Mucosa of descending colon (tissue), 3 donors: ENCODE measurements at regions not wholly inside any gene's neighbourhood (a gene's known extent, or its start where the extent isn't known, plus 50 kb on each side); places are given as distances from the start of the nearest gene placed in this dataset.
"Not testable (repeated sequence)": the region's sequence is repeated elsewhere in the genome, so short reads cannot be mapped to it uniquely, and the experiment has no call there.

Experiments used
- ATAC-seq: fragments of 200-7000 bp; cut with Tn5 transposase; one replicate; pipeline ENCODE4 v1.9.1; 2020; ENCODE audit warnings: mild to moderate bottlenecking, moderate library complexity
- DNase-seq, 3 donors: peaks; one replicate each; pipeline ENCODE4 v3.0.0-alpha.2; 2020
- H3K36me3 ChIP-seq: fragments of 200-600 bp; one replicate; pipeline ENCODE4 v1.8.0; 2021; ENCODE audit warnings: low read depth, mild to moderate bottlenecking
- H3K4me1 ChIP-seq: fragments of 200-600 bp; one replicate; pipeline ENCODE4 v1.8.0; 2021; ENCODE audit warnings: low read depth, mild to moderate bottlenecking
- H3K4me3 ChIP-seq: fragments of 200-600 bp; one replicate; pipeline ENCODE4 v1.8.0; 2021; ENCODE audit warnings: mild to moderate bottlenecking
- H3K9me3 ChIP-seq: fragments of 200-600 bp; one replicate; pipeline ENCODE4 v1.8.0; 2021; ENCODE audit warnings: mild to moderate bottlenecking
- intact Hi-C, 2 donors: fragments of 100-400 bp; cut with DNase I in 1 of 2; cut with micrococcal nuclease in 1 of 2; formaldehyde crosslinking; loops; one replicate each; pipeline versions ENCODE4 v1.11.0 to v1.11.1; 2022; cut with DNase I, micrococcal nuclease
- TF ChIP-seq, protein P1 (sequence below): fragments of 200-600 bp; IDR thresholded peaks from one replicate; pipeline ENCODE4 v1.8.0; 2022; ENCODE audit warnings: antibody characterized with exemption, mild to moderate bottlenecking
- donor health status: DM: no; HTN: no; CAD: no; lungs with moderate emphysema.
- donor health status: DM: no; HTN: no; CAD: no.
- donor health status: DM: no; HTN: yes; CAD: no.

GRCh38 chr14:48331421-48331820, 656.0 kb upstream of the MDGA2 start:
- Histone ChIP-seq H3K36me3 (no peaks in the 10 kb centered on the region), H3K4me3 (no peak overlapping the region), H3K4me1 (no peaks in the 10 kb centered on the region), H3K9me3 (peaks cover 19% of the 10 kb centered on the region)
- no peak for DNase-seq
- TF ChIP-seq, protein P1, sequence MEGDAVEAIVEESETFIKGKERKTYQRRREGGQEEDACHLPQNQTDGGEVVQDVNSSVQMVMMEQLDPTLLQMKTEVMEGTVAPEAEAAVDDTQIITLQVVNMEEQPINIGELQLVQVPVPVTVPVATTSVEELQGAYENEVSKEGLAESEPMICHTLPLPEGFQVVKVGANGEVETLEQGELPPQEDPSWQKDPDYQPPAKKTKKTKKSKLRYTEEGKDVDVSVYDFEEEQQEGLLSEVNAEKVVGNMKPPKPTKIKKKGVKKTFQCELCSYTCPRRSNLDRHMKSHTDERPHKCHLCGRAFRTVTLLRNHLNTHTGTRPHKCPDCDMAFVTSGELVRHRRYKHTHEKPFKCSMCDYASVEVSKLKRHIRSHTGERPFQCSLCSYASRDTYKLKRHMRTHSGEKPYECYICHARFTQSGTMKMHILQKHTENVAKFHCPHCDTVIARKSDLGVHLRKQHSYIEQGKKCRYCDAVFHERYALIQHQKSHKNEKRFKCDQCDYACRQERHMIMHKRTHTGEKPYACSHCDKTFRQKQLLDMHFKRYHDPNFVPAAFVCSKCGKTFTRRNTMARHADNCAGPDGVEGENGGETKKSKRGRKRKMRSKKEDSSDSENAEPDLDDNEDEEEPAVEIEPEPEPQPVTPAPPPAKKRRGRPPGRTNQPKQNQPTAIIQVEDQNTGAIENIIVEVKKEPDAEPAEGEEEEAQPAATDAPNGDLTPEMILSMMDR: no peak
- no peak for ATAC-seq
- intact Hi-C loops: no loop called here

- intact Hi-C loops: no loop called here
- DNase-seq (no peak), ATAC-seq (no peak)
- TF ChIP-seq, protein P1: no peak
- no peaks in the 10 kb centered on the region for H3K4me1 ChIP-seq
- H3K9me3 ChIP-seq: peaks cover 14% of the 10 kb centered on the region
- no peaks in the 10 kb centered on the region for H3K36me3 ChIP-seq
- H3K4me3 ChIP-seq: no peak overlapping the region
Measured at GRCh38 chr14:48325486-48325885, 650.1 kb upstream of the MDGA2 start.

- DNase-seq (no peak), ATAC-seq (no peak)
- H3K36me3 ChIP-seq: no peaks in the 10 kb centered on the region
- TF ChIP-seq, protein P1: no peak
- no peaks in the 10 kb centered on the region for H3K4me1 ChIP-seq
- intact Hi-C loops: no loop called here
- no peak overlapping the region for H3K4me3 ChIP-seq
- peaks cover 14% of the 10 kb centered on the region for H3K9me3 ChIP-seq
Measured at GRCh38 chr14:48323665-48324064, 648.3 kb upstream of the MDGA2 start.

DNA sequence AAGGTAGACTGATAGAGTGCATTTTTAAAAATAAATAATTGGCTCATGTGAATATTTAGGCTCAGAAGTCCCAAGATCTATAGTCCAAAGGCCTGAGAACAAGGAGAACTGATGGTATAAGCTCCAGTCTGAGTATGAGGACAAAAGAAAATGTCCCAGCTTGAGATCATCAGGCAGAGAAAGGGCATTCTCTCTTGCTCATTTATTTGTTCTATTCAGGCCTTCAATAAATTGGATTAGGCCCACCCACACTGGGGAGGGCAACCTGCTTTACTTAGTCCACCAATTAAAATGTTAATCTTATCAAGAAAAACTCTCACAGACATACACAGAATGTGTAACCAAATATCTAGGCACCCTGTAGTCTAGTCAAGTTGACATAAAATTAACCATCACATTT, 644.4 kb upstream of the MDGA2 start:
- H3K9me3 ChIP-seq: peaks cover 10% of the 10 kb centered on the region
- ATAC-seq (no peak), DNase-seq (no peak)
- TF ChIP-seq, protein P1: no peak
- H3K4me3 ChIP-seq: no peak overlapping the region
- no peaks in the 10 kb centered on the region for H3K4me1 ChIP-seq
- no peaks in the 10 kb centered on the region for H3K36me3 ChIP-seq
- intact Hi-C loops: no loop called here

GRCh38 chr14:48304729-48305128, 629.3 kb upstream of the MDGA2 start:
- Histone ChIP-seq H3K4me1 (no peaks in the 10 kb centered on the region), H3K9me3 (peaks cover 15% of the 10 kb centered on the region), H3K4me3 (no peak overlapping the region), H3K36me3 (no peaks in the 10 kb centered on the region)
- TF ChIP-seq, protein P1: no peak
- intact Hi-C loops: no loop called here
- DNase-seq (no peak), ATAC-seq (no peak)

GRCh38 chr14:48289701-48290100, 614.3 kb upstream of the MDGA2 start:
- Histone ChIP-seq H3K9me3 (peaks cover 35% of the 10 kb centered on the region), H3K36me3 (no peaks in the 10 kb centered on the region), H3K4me1 (no peaks in the 10 kb centered on the region), H3K4me3 (no peak overlapping the region)
- intact Hi-C loops: no loop called here
- DNase-seq (no peak), ATAC-seq (no peak)
- TF ChIP-seq, protein P1: no peak

DNA sequence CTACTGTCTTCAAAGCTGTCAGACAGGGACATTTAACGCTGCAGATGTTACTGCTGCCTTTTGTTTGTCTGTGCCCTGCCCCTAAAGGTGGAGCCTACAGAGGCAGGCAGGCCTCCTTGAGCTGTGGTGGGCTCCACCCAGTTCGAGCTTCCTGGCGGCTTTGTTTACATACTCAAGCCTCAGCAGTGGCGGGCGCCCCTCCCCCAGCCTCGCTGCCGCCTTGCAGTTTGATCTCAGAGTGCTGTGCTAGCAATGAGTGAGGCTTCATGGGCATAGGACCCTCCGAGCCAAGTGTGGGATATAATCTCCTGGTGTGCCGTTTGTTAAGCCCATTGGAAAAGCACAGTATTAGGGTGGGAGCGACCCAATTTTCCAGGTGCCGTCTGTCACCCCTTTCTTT, 609.8 kb upstream of the MDGA2 start:
- H3K36me3 ChIP-seq, ATAC-seq, H3K4me3 ChIP-seq, intact Hi-C loops, H3K4me1 ChIP-seq: not testable (repeated sequence)
- peaks cover 43% of the 10 kb centered on the region for H3K9me3 ChIP-seq
- peak in 1 of 3 donors; percentile 24 for DNase-seq
